GM19023 (cell line): ENCODE measurements at regions not wholly inside any gene's neighbourhood (a gene's known extent, or its start where the extent isn't known, plus 50 kb on each side); places are given as distances from the start of the nearest gene placed in this dataset.
"Not testable (repeated sequence)": the region's sequence is repeated elsewhere in the genome, so short reads cannot be mapped to it uniquely, and the experiment has no call there.

Experiments used
- ATAC-seq: cut with Tn5 transposase; IDR thresholded peaks from one replicate; pipeline ENCODE4 v1.9.1; 2021; ENCODE audit warnings: mild to moderate bottlenecking, moderate library complexity; ENCODE audit not compliant: unreplicated experiment

GRCh38 chr12:75812271-75813018, 219.1 kb downstream of the PHLDA1 start:
- peak; percentile 48 for ATAC-seq

GRCh38 chr12:75809746-75810145, 221.8 kb downstream of the PHLDA1 start:
- ATAC-seq, result no peak

DNA sequence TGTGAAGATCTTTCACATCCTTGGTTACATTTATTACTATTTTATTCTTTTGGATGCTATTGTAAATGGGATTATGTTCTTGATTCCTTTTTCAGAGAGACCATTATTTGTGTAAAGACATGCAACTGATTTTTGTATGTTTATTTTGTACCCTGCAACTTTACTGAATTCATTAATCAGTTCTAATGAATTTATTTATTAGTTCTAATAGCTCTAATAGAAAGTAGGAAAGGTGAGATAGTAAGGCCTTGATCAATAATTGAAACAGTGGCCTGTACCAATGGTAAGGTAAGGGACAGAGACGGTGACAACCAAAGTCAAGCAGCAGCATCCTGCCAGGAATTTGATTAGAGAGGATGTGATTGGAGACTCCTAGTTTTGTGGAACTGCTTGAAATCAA, 224.1 kb downstream of the PHLDA1 start:
- ATAC-seq, result no peak

GRCh38 chr12:75805905-75806304, 225.7 kb downstream of the PHLDA1 start:
- no peak for ATAC-seq

GRCh38 chr12:75805320-75805719, 226.3 kb downstream of the PHLDA1 start:
- ATAC-seq, result no peak

GRCh38 chr12:75798136-75798926, 233.2 kb downstream of the PHLDA1 start:
- no peak for ATAC-seq

DNA sequence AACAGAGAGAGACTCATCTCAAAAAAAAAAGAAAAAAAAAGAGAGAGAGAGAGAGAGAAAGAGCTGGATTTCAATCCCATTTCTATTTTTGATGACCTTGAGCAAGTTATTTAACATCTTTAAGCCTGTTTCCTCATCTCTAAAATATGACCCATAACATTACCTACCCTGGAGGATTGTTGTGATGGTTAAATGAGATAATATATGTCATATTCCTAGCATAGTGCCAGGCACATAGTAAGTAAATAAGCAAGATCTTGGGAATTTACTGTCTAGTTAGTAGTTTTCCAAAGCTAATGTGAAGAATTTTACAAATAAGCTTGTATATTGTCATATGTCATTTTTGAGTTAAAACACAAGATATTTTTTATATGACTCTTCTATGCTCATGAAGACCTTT, 236.5 kb downstream of the PHLDA1 start:
- no peak for ATAC-seq

GRCh38 chr12:75792687-75793086, 238.9 kb downstream of the PHLDA1 start:
- ATAC-seq, result no peak

- no peak for ATAC-seq
These were observed 241.4 kb downstream of the PHLDA1 start for GRCh38 chr12:75790219-75790618.

- ATAC-seq, result not testable (repeated sequence)
These were observed 244.4 kb downstream of the PHLDA1 start for GRCh38 chr12:75787146-75787545.

DNA sequence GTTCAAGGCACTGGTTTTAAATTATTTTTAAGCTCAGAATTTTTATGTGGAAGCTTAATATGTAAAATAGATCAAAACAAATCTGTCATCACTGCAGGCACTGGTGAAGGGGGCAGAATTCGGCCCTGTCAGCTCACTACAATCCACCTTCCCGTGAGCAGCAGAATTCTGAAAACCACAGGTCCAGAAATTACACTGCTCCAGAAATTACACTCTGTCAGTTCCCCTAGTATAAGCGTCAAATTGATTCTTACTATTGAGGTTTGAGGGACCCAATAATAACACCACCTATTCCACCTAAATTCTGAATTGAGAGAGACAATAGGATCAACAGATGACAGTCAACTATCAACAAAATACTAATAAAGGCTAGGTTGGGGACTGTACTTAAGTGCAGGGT, 245.5 kb downstream of the PHLDA1 start:
- ATAC-seq, result no peak

DNA sequence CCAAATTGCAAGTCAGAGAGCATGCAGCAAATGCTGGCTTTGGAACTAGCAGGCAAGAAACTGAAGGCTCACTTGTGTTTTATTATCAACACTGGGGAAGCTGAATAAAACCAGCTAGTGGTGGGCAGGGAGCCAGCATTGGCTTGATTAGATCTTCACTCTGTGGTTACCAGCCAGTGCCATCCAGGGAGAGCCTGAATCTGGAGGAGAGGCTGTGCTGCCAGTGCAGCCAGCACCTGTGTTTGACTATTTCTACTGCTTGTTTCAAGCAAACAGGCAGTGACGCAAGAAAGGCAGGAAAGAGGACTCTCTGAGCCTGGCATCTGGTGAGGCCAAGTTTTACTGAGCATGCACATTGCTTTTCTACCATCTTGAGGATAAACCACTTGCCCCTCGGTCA, 247.0 kb downstream of the PHLDA1 start:
- no peak for ATAC-seq

DNA sequence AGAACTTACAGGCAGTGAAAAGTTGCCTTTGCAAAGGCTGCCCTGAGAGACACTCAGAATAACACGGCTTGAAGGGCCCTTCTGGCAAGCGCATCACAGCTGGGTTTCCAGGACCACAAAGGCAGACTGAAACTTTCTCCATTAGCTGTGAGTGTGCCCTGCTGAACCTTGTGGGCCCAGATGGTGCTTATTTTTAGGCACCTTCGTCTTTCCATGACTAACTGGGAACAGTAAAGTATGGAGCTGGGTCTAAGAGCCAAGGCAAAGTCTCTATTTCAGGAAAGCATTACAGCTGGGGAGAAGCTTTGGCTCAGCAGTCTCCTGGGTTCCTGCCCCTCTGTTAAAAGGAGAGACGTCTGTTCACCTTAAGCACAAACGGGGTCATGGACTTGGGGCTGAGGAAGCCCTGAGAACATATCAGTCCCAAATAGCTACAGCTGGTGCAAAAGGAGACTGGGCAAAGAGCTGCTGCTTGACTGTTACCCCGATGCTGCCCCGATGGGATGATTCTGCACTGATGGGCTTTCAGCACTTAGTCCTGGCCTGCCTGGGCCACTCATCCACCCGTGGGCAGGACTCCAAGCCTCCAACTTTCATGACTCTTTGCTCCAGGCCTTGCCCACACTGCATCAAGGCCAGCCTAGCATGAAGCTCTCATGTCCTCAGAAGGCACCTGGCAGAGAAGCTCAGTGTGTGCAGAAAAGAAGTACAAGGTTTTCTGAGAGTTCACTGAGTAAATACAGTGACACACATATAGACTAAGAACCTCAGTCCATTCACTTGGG, 248.3 kb downstream of the PHLDA1 start:
- ATAC-seq, result no peak

DNA sequence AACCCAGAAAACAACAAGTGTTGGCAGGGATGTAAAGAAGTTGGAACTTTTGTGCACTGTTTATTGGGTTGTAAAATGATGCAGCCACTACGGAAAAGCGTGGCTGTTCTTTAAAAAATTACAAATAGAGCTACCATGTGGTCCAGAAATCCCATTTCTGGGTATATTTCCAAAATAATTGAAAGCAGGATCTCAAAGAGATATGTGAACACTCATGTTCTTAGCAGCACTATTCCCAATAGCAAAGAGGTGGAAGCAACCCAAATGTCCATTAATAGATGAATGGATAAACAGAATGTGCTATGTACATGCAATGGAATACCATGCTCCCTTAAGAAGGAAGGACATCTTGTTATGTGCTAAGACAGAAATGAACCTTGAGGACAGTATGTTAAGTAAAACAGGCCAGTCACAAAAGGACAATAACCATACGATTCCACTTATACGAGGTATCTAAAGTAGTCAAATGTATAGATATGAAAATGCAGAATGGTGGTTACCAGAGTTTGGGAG, 249.5 kb downstream of the PHLDA1 start:
- ATAC-seq, result no peak

DNA sequence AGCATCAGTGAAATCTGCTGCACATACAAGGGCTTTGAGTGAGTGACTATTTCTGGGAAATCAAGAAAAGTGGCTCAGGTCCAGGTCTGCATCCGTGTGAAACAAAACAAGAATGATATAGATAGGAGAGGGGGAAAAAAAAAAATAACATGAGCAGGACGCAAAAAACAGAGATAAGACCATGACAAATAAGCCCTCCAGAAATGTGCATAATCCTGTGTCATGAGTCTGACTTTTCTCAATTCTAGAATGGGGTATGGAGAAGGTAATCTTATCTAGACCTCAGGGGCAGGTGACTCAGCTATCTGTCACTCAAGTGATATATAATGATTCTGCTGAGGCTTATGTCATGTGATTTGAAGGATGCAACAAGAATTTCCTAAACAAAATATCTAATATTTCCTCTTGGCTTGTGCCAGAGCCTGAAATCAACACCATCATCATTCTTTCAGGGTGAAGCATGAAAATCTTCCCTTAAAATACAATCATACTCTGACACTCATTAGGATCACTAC, 250.0 kb downstream of the PHLDA1 start:
- ATAC-seq, result no peak

- ATAC-seq, result no peak
These were observed 251.6 kb downstream of the PHLDA1 start for GRCh38 chr12:75779891-75780496.

DNA sequence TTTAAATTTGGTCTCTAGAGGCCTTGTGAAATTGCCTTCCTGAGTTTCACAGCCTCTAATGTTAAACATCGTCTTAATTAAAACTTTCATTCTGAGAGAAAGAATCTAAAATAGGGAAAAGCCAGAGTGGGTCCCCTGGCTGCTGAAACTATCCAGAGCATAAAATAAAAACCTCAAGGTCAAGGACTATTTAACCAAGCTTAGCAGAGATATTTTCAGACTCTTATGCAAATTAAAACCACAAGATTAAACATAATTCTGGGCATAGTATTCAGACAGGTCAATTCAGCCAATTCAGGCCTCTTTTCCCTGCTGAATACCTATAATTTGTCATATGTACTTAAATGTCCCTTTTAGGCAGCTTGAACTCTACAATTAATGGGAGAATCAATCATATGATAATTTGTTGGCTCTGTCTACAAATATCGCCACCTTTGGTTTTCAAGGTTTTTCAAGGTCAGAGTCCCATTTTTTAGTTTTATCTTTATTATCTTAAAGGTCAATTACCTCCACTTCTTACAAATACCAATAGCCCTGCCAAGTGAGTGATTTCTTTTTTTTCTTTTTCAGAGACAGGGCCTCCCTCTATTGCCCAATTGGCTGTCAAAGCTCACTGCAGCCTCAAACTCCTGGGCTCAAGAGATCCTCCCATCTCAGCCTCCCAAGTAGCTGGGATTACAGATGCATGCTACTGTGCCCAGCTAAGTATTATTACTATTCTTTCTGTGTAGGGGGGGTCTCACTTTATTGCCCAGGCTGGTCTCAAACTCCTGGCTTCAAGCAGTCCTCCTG, 257.1 kb downstream of the PHLDA1 start:
- ATAC-seq, result no peak

GRCh38 chr12:75773377-75773776, 258.2 kb downstream of the PHLDA1 start:
- ATAC-seq, result no peak

GRCh38 chr12:75771023-75771422, 259.6 kb upstream of the KRR1 start:
- ATAC-seq, result no peak

DNA sequence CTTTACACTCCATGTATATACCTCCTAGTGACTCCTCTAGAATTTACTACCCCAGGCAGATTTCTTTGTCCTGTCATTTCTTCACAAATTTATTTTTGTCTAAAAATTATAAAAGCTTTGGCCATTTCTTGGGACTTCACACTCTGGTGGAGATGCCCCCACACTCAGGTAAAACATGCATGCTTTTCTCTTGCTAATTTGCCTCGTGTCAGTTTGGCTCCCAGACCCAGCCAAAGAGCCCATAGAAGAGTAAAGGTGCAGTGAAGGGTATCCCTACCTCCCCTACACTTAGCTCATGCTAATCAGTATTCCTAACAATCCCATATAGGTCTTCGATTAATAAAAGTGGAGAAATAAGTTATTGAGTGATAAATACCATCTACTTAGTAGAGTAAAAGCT, 256.5 kb upstream of the KRR1 start:
- no peak for ATAC-seq
